Fibroblast of lung (primary cell): ENCODE measurements at regions not wholly inside any gene's neighbourhood (a gene's known extent, or its start where the extent isn't known, plus 50 kb on each side); places are given as distances from the start of the nearest gene placed in this dataset.

ENCODE experiments used
- DNase-seq, 2 donors: peaks; one replicate each; pipeline versions ENCODE4 v3.0.0 to v3.0.0-alpha.2; 2010; ENCODE audit warnings: low read depth in 2 of 2
- H2AFZ ChIP-seq: 2 replicates; pipeline ENCODE4 v1.5.1; 2012; ENCODE audit warnings: low read length, control low read depth, inconsistent platforms
- H3K27ac ChIP-seq: 2 replicates; pipeline ENCODE4 v1.5.1; 2011; ENCODE audit warnings: low read length, control low read depth; ENCODE audit not compliant: insufficient read depth
- H3K27me3 ChIP-seq: 2 replicates; pipeline ENCODE4 v1.5.1; 2011; ENCODE audit warnings: mild to moderate bottlenecking, low read length; ENCODE audit not compliant: control insufficient read depth, insufficient read depth
- H3K36me3 ChIP-seq: 2 replicates; pipeline ENCODE4 v1.5.1; 2011; ENCODE audit warnings: low read length; ENCODE audit not compliant: control insufficient read depth, insufficient read depth
- H3K4me1 ChIP-seq: 2 replicates; pipeline ENCODE4 v1.5.1; 2011; ENCODE audit warnings: low read length; ENCODE audit not compliant: control insufficient read depth, insufficient read depth; ENCODE audit errors: extremely low read depth
- H3K4me2 ChIP-seq: 2 replicates; pipeline ENCODE4 v1.5.1; 2011; ENCODE audit warnings: low read length, control low read depth; ENCODE audit not compliant: insufficient read depth; ENCODE audit errors: extremely low read depth
- H3K4me3 ChIP-seq, 4 experiments: fragments of 200-600 bp in 1 of 4; sonication (generic) in 1 of 4; replicated peaks in 1 of 4; 2 replicates each; pipeline ENCODE4 v1.5.1; 2011 to 2016; ENCODE audit warnings: low read length in 4 of 4, low read depth in 3 of 4, mild to moderate bottlenecking in 3 of 4, control low read depth in 2 of 4, inconsistent platforms in 1 of 4, mixed read lengths in 1 of 4; ENCODE audit not compliant: insufficient read depth in 1 of 4; ENCODE audit errors: control extremely low read depth in 1 of 4
- H3K79me2 ChIP-seq: 2 replicates; pipeline ENCODE4 v1.5.1; 2012; ENCODE audit warnings: mild to moderate bottlenecking, low read length, inconsistent platforms; ENCODE audit not compliant: control insufficient read depth, insufficient read depth
- H3K9ac ChIP-seq: 2 replicates; pipeline ENCODE4 v1.5.1; 2011; ENCODE audit warnings: mild to moderate bottlenecking, low read length, control low read depth; ENCODE audit not compliant: insufficient read depth
- H3K9me3 ChIP-seq: 2 replicates; pipeline ENCODE4 v1.5.1; 2012; ENCODE audit warnings: low read depth, low read length; ENCODE audit not compliant: control insufficient read depth, insufficient read depth
- H4K20me1 ChIP-seq: 2 replicates; pipeline ENCODE4 v1.5.1; 2011; ENCODE audit warnings: low read length; ENCODE audit not compliant: control insufficient read depth, insufficient read depth; ENCODE audit errors: extremely low read depth
- EZH2 ChIP-seq: IDR thresholded peaks from 2 replicates; pipeline ENCODE4 v1.5.1; 2012; ENCODE audit warnings: low read length, control low read depth, mild to moderate bottlenecking; ENCODE audit errors: missing control alignments
- TF ChIP-seq, protein P1 (sequence below), 2 donors: IDR thresholded peaks in 1 of 2; conservative IDR thresholded peaks in 1 of 2; 1 replicate in 1 of 2; 2 replicates in 1 of 2; pipeline ENCODE4 v1.5.1; 2011 to 2012; ENCODE audit warnings: low read length in 2 of 2, control low read depth in 1 of 2, inconsistent platforms in 1 of 2, low read depth in 1 of 2, mild to moderate bottlenecking in 1 of 2

DNA sequence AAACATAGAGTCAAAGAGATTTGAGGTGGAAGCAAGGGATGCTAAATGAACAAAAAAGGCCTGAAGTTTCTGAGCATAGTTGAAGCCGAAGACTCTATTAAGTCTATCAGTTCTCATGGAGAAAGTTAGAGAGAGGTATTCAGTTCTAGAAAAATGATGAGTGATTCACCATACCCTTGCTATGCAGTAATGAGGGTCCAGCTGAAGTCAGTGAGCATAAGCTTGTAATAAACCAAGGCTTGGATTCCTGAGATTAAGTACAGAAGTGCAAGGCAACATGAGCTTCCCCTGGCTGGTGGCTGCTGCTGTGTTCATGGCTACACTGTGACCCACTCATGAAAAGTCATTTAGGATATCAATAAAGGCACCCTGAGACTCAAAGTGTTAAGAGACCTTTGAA, 129.7 kb upstream of the MTAP start:
- H3K79me2 ChIP-seq, result no peaks in the 10 kb centered on the region
- no peaks in the 10 kb centered on the region for H3K9me3 ChIP-seq
- no peak overlapping the region for H3K27ac ChIP-seq
- no peaks in the 10 kb centered on the region for H4K20me1 ChIP-seq
- H3K9ac ChIP-seq, result no peak overlapping the region
- H3K4me3 ChIP-seq, result no peak overlapping the region
- peak in 1 of 2 donors; percentile 85 for DNase-seq
- peaks cover 7% of the 10 kb centered on the region for H3K4me1 ChIP-seq
- H2AFZ ChIP-seq, result no peak overlapping the region
- no peak for TF ChIP-seq EZH2
- TF ChIP-seq, protein P1, sequence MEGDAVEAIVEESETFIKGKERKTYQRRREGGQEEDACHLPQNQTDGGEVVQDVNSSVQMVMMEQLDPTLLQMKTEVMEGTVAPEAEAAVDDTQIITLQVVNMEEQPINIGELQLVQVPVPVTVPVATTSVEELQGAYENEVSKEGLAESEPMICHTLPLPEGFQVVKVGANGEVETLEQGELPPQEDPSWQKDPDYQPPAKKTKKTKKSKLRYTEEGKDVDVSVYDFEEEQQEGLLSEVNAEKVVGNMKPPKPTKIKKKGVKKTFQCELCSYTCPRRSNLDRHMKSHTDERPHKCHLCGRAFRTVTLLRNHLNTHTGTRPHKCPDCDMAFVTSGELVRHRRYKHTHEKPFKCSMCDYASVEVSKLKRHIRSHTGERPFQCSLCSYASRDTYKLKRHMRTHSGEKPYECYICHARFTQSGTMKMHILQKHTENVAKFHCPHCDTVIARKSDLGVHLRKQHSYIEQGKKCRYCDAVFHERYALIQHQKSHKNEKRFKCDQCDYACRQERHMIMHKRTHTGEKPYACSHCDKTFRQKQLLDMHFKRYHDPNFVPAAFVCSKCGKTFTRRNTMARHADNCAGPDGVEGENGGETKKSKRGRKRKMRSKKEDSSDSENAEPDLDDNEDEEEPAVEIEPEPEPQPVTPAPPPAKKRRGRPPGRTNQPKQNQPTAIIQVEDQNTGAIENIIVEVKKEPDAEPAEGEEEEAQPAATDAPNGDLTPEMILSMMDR (conservative IDR thresholded peaks at IDR 0.05 in 1 of 2, IDR thresholded peaks at IDR 0.05 in 1 of 2; ENCODE audit: low read depth in 1 of 2, low read length in 2 of 2), result no peak
- H3K4me2 ChIP-seq, result no peak overlapping the region
- no peaks in the 10 kb centered on the region for H3K27me3 ChIP-seq
- H3K36me3 ChIP-seq, result no peaks in the 10 kb centered on the region

DNA sequence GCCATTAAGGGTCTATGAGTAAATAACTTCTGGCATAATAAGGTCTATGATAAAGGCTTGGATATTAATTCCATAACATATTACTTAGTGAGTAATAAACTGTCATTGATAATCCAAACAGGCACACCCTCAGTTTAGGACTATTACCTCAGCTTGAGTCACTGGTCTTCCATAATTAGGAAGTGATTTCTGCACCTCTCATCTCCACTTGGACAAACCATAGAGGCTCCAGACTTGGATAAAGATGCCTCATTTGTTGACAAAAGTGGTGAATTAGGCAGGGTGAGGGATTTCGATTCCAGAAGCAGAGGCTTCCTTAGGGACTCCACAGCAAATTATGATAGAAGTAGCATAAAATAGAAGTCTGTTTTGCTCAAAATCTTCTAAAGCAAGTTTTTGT, 127.5 kb upstream of the MTAP start:
- Histone ChIP-seq H3K4me3 (no peak overlapping the region), H3K36me3 (no peaks in the 10 kb centered on the region), H3K27ac (peak overlapping the region; percentile 52), H3K27me3 (no peaks in the 10 kb centered on the region), H4K20me1 (no peaks in the 10 kb centered on the region), H3K9me3 (no peaks in the 10 kb centered on the region), H3K9ac (no peak overlapping the region), H3K79me2 (no peaks in the 10 kb centered on the region), H3K4me2 (no peak overlapping the region), H2AFZ (no peak overlapping the region), H3K4me1 (peaks cover 12% of the 10 kb centered on the region)
- peak in 1 of 2 donors; percentile 60 for DNase-seq
- TF ChIP-seq EZH2, result no peak
- TF ChIP-seq, protein P1 (conservative IDR thresholded peaks at IDR 0.05 in 1 of 2, IDR thresholded peaks at IDR 0.05 in 1 of 2; ENCODE audit: low read depth in 1 of 2, low read length in 2 of 2), result no peak

DNA sequence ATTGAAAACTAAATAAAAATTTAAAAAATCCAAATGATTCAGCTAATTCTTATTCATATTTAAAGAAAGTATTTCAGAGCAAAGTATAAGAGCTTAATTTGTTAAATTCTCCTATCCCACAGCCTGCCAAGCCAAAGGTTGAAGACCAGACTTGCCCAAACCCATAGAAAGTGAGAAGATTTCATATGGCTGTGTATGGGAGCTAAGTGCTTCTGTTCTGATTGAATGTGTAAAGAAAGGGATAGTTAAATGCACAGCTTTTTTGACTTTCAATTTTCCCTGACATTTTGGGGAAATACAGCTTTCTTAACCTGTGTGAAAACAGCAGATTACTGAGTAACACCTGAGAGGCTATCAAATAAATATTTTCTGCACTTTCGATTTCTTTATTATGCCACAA, 125.0 kb upstream of the MTAP start:
- no peaks in the 10 kb centered on the region for H3K27me3 ChIP-seq
- peak overlapping the region; percentile 81 for H3K4me2 ChIP-seq
- DNase-seq, result peak in 1 of 2 donors; percentile 25
- TF ChIP-seq EZH2, result no peak
- TF ChIP-seq, protein P1 (conservative IDR thresholded peaks at IDR 0.05 in 1 of 2, IDR thresholded peaks at IDR 0.05 in 1 of 2; ENCODE audit: low read depth in 1 of 2, low read length in 2 of 2), result no peak
- no peak overlapping the region for H3K9ac ChIP-seq
- H3K9me3 ChIP-seq, result no peaks in the 10 kb centered on the region
- H3K79me2 ChIP-seq, result no peaks in the 10 kb centered on the region
- peak overlapping the region; percentile 39 for H3K27ac ChIP-seq
- H3K36me3 ChIP-seq, result no peaks in the 10 kb centered on the region
- H3K4me1 ChIP-seq, result peaks cover 14% of the 10 kb centered on the region
- peak overlapping the region in 3 of 4 experiments; percentile 5 to 48 (median 41) for H3K4me3 ChIP-seq
- no peak overlapping the region for H2AFZ ChIP-seq
- H4K20me1 ChIP-seq, result no peaks in the 10 kb centered on the region
